RCC 7860 (cell line): ENCODE measurements at regions not wholly inside any gene's neighbourhood (a gene's known extent, or its start where the extent isn't known, plus 50 kb on each side); places are given as distances from the start of the nearest gene placed in this dataset.

ENCODE experiments used
- DNase-seq: peaks from one replicate; pipeline ENCODE4 v3.0.0-alpha.2; 2015; ENCODE audit warnings: low spot score
- FAIRE-seq: peaks from 2 replicates; lab custom pipeline; 2012; peaks lifted over from hg19 to GRCh38; lab: Jason Lieb, UNC

DNA sequence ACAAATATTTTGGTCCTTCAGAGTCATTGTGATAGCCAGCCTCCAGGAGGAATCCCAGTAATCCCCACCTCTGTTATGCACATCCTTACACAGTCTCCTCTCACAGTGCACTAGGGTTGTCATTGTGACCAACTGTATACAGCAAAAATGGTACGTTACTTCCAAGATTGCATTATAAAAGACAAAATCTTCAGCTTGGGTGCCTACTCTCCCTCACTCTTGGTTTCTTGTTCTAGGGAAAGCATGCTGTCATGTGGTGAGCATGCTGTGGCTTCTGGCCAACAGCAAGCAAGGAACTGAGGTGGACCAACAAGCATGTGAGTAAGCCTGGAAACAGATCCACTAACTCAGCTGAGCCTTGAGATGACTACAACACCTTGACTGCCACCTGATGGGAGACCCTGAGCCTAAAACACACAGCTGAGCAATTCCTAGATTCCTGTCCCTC is 130.1 kb upstream of the DST start:
- FAIRE-seq, result peak; percentile 66

DNA sequence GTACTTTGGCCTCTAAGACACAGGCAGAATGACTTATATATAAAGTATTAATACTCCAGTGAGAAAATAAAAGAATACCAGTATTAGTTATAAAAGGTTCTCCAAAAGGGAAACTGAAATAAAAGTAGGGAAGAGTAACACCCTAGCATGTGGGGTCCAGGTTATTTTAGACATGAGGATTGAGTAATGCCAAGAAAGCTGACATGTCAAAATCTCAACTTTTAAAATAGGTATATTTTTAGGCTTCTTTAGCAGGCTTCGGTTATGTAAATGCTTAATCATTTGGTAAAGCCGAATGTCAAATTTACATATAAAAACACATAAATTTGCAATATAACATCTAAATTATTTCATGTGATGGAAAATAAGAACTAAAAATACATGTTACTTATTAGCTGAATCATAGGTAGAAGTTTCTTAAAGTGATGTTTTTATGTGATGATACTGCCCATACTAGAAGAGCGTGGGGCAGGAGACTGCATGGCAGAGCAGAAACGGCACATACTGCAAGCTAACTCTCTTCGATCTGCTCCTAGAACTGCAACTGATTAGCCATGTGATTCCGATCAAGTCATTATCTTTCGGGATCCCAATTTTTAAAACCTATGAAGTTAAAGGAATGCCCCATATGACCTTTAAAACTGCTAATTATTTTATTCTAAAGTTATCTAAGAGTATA is 129.4 kb upstream of the DST start:
- DNase-seq (no peak), FAIRE-seq (no peak)

More for the DNA sequence above, 130.1 kb upstream of the DST start:
- DNase-seq, result peak; percentile 76

DNA sequence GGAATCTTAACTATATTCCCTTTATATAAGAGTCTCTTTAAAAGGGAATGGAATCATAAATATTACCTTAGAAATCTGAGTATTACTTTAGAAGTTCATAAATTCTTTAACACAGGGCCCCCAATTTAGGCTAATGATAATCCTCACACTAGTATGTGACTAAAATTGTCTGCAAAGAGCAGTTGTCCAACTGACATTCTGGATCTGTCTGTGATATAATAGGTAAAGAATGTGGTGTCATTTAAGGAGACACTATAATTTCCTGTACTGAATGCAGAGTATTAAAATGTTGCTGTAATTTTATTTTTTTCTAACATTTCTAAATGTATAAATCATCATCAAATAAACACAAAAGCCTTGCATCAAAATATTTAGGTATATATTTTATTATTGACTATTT is 128.5 kb upstream of the DST start:
- FAIRE-seq, result peak; percentile 80

DNA sequence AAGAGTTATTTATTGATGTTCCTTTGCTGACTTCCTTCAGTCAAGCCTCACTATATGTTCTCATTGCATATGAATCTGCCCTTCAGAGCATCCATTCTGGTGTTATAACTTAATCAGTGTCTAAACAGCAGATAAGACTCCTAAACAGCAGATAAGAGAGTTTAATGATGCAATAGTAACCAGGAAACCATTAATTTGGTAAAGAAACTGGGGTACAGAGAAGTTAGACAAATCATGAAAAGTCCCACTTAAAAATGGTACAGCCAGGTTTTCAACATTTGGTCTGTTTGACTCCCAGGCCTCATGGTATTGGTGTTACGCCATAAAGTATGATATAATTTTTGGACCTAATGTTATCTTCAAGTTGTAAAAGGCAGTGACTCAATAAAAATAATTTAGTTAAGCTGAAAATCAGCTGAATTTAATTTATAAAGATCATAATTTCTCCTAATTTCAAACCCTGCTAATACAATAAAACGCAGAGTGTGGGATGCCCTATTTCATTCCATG is 127.4 kb upstream of the DST start:
- DNase-seq (no peak), FAIRE-seq (no peak)

More for the DNA sequence above, 128.5 kb upstream of the DST start:
- DNase-seq, result peak; percentile 28

DNA sequence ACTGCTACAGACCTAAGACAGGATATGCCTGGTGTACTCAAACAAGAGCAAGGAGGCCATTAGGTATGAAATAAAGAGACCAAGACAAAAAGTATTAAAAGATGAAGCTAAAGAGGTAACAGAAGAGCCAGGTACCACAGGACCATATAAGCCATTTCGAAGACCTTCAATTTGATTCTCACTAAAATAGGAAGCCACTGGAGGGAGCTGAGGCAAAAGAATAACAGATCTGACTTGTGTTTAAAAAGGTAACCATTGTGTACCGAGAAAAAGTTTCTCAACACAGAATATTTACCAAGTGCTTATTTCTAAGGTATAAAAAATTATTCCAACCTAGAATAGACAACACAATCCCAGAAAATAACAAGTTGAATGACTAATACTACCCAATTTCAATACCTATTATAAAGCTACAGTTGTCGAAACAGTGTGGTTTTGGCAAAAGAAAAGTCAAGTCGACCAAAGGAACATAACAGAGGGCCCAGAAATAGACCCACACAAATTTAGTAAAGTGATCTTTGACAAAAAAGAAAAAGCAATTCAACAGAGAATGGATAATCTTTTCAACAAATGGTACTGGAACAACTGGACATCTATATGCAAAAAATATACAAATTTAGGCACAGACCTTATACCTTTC is 125.3 kb upstream of the DST start:
- DNase-seq (no peak), FAIRE-seq (no peak)

DNA sequence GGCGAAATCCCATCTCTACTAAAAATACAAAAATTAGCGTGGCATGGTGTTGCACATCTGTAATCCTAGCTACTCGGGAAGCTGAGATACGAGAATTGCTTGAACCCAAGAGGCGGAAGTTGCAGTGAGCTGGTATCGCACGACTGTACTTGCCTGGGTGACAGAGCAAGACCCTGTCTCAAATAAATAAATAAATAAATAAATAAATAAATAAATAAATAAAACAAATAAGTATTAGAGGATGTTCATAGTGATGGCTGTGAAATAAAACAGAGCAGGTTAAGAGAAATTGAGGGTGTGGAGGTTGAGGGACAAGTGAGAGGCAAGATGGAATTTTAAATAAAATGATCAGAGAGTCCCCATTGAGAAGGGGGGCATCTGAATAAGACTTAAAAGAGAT is 124.7 kb upstream of the DST start:
- no peak for DNase-seq
- no peak for FAIRE-seq

DNA sequence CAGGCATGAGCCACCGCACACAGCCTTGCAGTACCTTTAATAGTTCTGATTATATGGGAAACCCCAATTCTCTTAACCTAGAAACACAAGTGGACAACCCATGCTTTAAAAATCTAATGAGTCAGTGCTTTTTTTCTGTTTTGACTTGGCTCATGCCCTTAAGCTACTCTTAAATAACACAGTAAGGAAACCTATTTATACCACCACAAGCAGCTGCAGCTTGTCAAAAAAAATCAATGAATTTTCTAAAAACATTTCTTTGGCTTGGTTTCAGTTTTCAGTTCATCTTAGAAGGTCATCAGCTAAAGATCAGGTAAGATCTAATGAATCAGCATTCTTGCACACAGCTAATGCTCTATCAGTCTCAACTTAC is 124.1 kb upstream of the DST start:
- DNase-seq (no peak), FAIRE-seq (no peak)

DNA sequence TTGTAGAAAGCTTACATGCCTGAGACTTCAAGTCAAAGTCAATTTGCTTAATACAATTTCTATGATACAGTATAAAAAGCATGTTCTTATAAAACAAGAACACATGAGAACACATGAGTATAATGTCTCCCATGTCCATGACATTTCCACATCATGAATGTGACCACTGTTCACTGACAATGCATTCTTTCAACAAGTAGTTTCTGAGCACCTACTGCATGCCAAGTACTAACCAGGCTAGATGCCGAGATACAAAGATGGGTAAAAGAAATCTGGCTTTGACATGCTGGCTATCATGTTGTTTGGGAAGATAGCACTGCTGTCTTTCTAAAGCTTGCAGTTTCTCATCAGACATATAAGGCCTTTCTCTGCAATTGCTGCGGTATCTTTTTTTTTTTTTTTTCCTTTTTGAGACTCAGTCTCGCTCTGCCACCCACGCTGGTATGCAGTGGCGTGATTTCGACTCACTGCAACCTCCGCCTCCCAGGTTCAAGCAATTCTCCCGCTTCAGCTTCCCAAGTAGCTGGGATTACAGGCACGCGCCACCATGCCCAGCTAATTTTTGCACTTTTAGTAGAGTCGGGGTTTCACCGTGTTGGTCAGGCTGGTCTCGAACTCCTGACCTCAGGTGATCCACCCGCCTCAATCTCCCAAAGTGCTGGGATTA is 123.6 kb upstream of the DST start:
- no peak for FAIRE-seq
- no peak for DNase-seq

DNA sequence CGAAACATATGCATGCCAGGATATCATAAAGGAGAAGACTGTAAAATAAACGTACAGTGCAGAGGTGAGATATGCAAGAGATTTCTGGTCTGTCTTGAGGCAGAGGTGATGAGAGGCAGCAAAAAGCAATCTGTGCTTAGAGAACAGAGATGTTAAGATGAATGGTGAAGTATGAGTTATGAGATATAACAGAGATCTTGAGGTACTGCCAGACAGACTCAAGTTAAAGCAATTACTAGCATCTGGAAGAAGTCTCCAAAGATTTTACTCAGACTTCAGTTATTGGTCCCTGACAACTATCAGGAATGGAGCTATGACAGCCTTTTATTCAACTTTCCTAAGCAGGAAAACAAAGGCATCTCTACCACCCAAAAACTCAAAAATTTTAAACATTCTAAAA is 122.8 kb upstream of the DST start:
- no peak for DNase-seq
- FAIRE-seq, result no peak

DNA sequence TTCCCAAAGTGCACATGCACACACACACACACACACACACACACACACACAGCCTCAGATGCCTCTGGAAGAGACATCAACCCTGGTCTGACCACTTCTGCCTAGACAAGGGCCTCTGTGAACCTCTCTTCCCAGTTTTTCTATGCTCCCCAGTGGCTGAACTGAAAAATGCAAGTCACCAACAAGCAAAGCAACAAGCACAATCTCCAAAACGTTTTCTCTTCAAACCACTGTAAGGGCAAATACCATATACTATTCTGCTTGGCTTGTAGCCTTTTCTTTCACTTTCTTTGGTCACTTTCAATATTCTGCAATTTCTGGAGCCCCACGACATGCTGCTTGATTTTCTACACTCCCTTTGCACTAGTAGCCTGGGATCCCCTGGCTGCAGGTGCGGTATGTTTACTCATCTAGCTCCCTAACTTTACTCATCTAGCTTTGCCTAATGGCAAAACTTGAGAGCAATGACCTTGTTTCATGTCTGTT is 121.4 kb upstream of the DST start:
- DNase-seq, result peak; percentile 21
- no peak for FAIRE-seq

DNA sequence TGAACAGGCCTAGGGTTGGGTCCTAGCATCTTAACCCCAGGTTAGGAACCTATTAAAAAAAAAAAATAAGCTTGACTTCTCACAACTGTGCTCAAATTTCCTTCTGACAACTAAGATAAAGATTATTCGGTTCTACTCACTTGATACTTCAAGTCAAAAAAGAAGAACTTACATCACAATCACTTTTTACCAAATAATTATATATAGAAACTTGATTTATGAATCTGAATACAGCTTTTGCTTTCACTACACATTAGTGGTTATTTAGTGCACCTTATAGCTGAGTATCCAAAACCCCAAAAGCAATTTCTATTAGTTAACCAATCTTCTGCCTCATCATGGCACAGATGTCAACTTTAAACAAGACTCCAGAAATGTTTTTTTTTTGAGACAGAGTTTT is 119.0 kb upstream of the DST start:
- FAIRE-seq (no peak), DNase-seq (no peak)

DNA sequence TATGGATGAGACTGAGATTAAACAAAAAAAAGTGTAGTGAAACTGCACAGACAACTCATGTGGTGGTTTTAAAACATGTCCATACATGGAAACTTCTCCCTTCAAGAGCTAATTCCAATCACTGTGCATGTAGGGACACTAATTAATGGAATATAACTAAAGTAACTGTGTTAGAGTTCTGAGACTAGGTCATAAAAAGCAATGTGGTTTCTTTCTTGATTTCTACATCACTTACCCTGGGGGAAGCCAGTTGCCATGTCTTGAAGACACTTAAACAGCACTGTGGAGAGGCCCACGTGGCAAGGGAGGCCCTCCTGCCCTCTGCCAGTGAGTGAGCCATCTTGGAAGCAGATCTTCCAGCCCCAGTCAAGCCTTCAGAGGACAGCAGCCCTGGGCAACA is 118.2 kb upstream of the DST start:
- DNase-seq (no peak), FAIRE-seq (no peak)

DNA sequence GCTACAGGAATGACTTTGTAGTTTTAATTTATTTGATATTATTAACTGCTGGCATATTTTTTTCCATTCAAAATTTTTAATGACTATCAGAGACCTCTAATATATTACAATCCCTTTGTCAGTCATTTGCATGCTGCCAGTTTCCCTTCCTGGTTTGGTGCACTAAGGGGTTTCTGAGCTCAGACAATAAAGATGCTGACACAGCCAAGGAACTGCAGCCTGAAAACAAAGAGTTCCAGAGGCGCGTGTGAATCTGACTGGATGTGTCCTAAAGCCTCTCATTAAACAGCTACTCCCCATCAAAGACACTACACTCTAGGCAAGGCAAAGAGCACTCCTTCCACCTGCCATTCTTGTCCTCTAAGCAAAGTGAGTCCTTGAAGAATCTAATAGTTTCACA is 116.8 kb upstream of the DST start:
- DNase-seq, result no peak
- no peak for FAIRE-seq

DNA sequence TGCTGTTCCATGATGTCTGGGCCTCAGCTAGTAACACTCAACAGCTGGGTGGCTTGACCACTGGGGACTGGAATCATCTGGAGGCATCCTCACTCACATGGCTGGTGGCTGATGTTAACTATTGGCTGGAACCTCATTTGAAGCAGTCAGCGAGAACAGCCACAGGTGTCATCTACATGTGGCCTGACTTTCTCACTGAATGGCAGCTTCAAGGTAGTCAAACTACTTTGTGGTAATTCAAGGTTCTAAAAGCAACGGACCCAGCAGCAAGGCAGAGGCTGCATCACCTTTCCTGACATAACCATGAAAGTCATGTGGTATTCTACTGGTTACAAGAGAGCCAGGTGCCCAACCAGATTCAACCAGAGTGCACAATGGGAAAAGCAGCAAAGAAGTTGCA is 115.9 kb upstream of the DST start:
- DNase-seq (no peak), FAIRE-seq (no peak)

DNA sequence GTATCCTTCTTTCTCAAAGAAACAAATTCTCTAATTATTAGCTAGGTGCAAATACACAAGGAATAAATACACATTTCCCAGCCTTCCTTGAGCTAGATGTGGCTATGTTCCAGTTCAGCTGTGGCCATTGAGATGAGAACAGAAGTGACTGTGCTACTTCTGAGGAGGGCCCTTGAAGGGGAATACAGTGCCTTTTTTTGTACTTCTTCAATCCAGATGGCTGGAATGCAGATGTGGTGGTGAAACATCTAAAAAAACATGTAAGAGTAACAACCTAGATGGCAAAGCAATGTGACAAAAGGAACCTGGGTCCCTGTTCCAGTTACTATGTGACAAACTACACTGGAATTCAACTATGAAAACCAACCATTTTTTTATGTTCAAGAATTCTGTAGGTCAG is 115.4 kb upstream of the DST start:
- FAIRE-seq (no peak), DNase-seq (peak; percentile 34)

DNA sequence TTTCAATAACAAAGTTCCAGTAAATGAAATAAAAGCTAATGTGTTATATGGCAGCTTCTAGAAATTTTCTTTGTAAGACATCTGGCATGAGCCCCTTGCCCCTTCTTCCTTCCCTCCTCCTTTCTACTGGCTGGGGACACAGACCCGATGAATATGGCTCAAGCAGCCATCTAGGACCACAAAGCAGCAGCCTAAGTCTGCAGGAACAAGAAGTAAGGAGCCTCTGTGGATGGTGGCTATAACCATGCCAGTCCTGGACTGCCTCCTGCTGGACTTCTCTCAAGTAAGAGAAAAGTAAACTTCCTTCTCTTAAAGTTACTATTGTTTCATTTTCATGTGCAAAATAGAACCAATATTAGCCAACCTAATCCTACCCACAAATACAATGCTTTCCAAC is 114.9 kb upstream of the DST start:
- no peak for FAIRE-seq
- DNase-seq, result no peak

DNA sequence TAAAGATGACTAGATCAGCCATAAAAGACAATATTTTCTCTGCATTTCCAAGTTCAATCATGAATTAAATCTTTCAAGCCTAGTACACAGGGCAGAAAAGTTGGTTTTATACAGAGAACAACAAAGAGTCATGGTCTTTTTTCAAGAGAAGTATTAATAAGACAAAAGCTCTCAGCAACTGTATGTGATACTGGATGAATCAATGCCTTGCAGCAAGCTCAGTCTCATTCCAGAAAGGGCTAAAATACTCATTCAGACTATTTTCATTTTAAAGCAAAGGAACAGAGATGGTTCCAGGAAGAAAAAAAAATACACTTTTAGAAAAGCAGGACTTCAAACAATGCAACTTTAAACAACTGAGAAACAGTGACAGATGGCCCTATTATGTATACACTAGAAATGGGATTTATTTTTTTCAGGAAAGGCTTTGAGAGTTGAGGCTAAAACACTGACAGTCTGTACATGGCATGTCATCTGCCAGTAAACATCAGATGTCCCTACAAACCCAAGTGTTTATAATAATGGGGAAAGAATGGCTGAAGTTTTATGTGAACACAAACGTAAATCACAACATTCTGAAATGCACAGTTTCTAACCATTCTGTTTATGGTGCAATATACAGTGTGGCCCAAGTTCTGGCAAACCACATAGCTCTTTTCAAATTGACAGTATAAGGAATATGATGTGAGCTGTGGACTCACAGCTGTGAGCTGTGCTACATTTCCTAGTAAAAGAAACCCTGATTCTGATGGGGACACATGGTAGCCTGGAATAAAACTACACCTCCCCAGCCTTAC is 114.3 kb upstream of the DST start:
- DNase-seq, result no peak
- FAIRE-seq, result no peak

DNA sequence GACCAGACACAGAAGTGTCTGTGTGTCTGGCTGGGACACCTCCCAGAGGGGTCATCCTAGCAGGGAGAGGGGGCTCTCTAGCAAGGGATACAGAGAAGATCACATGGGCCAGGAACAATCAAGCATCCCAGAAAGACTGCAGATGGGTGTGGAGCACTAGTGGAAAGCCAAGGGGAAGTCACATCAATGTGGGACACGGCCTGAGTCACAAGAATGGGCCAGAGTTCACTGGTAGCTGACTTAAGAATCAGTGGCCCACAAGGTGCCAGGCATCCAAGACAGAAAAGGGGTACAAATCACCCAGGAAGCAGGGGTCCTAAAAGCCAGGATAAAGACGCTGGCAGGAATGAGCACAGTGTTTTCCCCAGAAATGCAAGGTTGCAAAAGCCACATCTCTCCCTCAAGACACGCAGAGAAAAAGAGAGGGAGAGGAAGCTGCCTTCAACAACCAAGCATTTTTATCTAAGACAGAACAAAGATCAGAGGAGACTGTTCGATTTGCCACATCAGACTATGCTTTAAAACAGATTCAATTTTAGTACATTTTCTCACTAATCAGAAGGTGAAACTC is 113.6 kb upstream of the DST start:
- DNase-seq, result no peak
- FAIRE-seq, result no peak

DNA sequence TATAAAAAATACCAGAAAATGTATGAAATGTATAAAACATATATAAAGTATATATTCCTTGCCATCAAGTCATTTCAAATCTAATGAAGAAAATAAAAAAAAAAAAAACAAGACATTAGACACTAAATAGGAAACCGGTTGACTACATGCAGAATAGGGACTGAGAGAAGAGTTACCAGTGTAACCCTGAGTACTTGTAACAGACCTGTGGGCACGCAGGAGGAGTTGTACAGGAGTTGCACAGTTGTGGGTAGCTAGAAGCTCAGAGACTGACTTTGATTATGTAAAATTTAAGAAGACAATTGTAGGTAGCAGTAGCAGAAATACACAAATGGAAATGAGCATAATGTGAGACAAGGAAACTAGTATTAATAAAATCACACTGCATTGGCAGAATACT is 112.4 kb upstream of the DST start:
- DNase-seq (no peak), FAIRE-seq (no peak)

DNA sequence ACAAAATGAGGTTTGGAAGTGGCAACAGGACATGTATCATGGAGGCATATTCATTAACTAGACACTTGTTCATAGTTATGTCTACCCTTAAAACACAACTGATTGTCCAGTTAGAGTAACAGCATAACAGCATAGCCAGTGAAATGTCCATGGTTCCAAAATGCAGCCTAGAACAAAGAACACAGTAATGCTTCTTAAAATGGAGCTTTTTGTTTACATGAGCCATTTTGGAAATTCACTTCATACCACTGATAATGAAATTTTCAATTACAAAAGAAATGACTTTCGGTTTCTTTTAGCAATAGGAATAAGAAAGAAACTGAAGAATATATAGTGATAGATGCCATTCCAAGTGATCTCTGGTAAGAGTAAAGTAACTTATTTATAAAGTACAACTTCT is 111.1 kb upstream of the DST start:
- FAIRE-seq, result no peak
- no peak for DNase-seq

DNA sequence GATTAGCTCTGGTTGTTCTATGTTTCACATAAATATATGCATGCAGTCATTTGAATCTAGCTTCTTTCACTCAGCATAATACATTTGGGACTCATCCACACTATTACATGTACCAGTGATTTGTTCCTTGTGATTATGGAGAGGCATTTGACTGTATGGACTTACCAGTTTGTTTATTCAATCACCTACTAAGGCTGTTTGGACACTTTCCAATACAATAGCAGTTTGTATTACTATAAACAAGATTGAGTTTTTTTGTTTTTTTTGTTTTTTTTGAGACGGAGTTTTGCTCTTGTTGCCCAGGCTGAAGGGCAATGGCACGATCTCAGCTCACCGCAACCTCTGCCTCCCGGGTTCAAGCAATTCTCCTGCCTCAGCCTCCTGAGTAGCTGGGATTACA is 109.8 kb upstream of the DST start:
- FAIRE-seq, result no peak
- no peak for DNase-seq
